ENCODE measurements at regions not wholly inside any gene's neighbourhood (a gene's known extent, or its start where the extent isn't known, plus 50 kb on each side); places are given as distances from the start of the nearest gene placed in this dataset.

- H3K4me3 ChIP-seq (ENCODE audit: low read depth, low read length): no peak overlapping the region
- TF ChIP-seq MAX (IDR thresholded peaks at IDR 0.05; ENCODE audit: low read depth, low read length) (no peak), CTCF (IDR thresholded peaks at IDR 0.05; ENCODE audit: low read depth, low read length) (no peak), POLR2A (IDR thresholded peaks at IDR 0.05; ENCODE audit: extremely low read depth, insufficient read length) (no peak), MYC (IDR thresholded peaks at IDR 0.05; ENCODE audit: low read depth, low read length) (no peak)
- DNase-seq (ENCODE audit: low read depth): no peak
Observed at GRCh38 chr18:66083078-66083477, 332.3 kb downstream of the CDH7 start.

GRCh38 chr18:66078925-66079800, 328.4 kb downstream of the CDH7 start:
- TF ChIP-seq POLR2A (IDR thresholded peaks at IDR 0.05; ENCODE audit: extremely low read depth, insufficient read length) (no peak), CTCF (IDR thresholded peaks at IDR 0.05; ENCODE audit: low read depth, low read length) (no peak), MAX (IDR thresholded peaks at IDR 0.05; ENCODE audit: low read depth, low read length) (no peak), MYC (IDR thresholded peaks at IDR 0.05; ENCODE audit: low read depth, low read length) (no peak)
- no peak for DNase-seq (ENCODE audit: low read depth)
- H3K4me3 ChIP-seq (ENCODE audit: low read depth, low read length): no peak overlapping the region

GRCh38 chr18:66077066-66077465, 326.3 kb downstream of the CDH7 start:
- no peak for DNase-seq (ENCODE audit: low read depth)
- TF ChIP-seq MYC (IDR thresholded peaks at IDR 0.05; ENCODE audit: low read depth, low read length) (no peak), MAX (IDR thresholded peaks at IDR 0.05; ENCODE audit: low read depth, low read length) (no peak), CTCF (IDR thresholded peaks at IDR 0.05; ENCODE audit: low read depth, low read length) (no peak), POLR2A (IDR thresholded peaks at IDR 0.05; ENCODE audit: extremely low read depth, insufficient read length) (no peak)
- H3K4me3 ChIP-seq (ENCODE audit: low read depth, low read length): no peak overlapping the region

GRCh38 chr18:66066191-66066590, 315.4 kb downstream of the CDH7 start:
- H3K4me3 ChIP-seq (ENCODE audit: low read depth, low read length): no peak overlapping the region
- no peak for DNase-seq (ENCODE audit: low read depth)
- TF ChIP-seq MAX (IDR thresholded peaks at IDR 0.05; ENCODE audit: low read depth, low read length) (no peak), MYC (IDR thresholded peaks at IDR 0.05; ENCODE audit: low read depth, low read length) (no peak), CTCF (IDR thresholded peaks at IDR 0.05; ENCODE audit: low read depth, low read length) (no peak), POLR2A (IDR thresholded peaks at IDR 0.05; ENCODE audit: extremely low read depth, insufficient read length) (no peak)

- TF ChIP-seq MAX (IDR thresholded peaks at IDR 0.05; ENCODE audit: low read depth, low read length): no peak
- no peak for TF ChIP-seq CTCF (IDR thresholded peaks at IDR 0.05; ENCODE audit: low read depth, low read length)
- TF ChIP-seq POLR2A (IDR thresholded peaks at IDR 0.05; ENCODE audit: extremely low read depth, insufficient read length): no peak
- TF ChIP-seq MYC (IDR thresholded peaks at IDR 0.05; ENCODE audit: low read depth, low read length): no peak
- no peak overlapping the region for H3K4me3 ChIP-seq (ENCODE audit: low read depth, low read length)
- DNase-seq (ENCODE audit: low read depth): no peak
Observed at GRCh38 chr18:66048406-66048805, 297.6 kb downstream of the CDH7 start.

All from NB4 (cell line).